SK-N-SH treated with all-trans-retinoic acid at 6 μM for 48 hours (cell line): ENCODE measurements at regions not wholly inside any gene's neighbourhood (a gene's known extent, or its start where the extent isn't known, plus 50 kb on each side); places are given as distances from the start of the nearest gene placed in this dataset.

Experiments
- PPARA ChIP-seq: fragments of 250-450 bp; sonication (Bioruptor Pico); IDR thresholded peaks from 2 replicates; pipeline ENCODE4 v1.5.0; 2020; ENCODE audit warnings: mild to moderate bottlenecking, borderline replicate concordance
- TOX ChIP-seq: fragments of 250-450 bp; sonication (Bioruptor Pico); IDR thresholded peaks from 2 replicates; pipeline ENCODE4 v1.8.0; 2021; ENCODE audit warnings: mild to moderate bottlenecking, moderate library complexity, borderline replicate concordance

DNA sequence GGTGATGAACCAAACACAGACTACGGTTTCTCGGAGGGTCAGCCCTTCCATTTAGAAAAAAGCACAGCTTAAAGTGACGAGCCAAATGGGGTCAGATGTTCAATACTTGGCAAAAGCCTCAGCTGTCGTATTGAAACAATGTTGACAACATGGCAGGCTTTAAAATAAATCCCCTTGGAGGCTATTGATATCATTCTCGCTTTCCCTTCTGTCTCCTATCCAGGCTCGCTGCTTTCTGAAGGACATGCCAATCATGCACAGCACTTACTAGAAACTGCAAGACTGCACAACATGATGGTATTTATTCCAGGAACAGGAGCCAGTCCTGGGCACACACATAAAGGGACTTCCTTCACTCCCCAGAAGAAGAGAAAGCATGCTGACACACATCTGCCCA is 137.9 kb downstream of the SLC7A11 start:
- TF ChIP-seq TOX (CRISPR knock-in tag) (no peak), PPARA (no peak)
